ENCODE measurements at regions not wholly inside any gene's neighbourhood (a gene's known extent, or its start where the extent isn't known, plus 50 kb on each side); places are given as distances from the start of the nearest gene placed in this dataset.
A peak's percentile ranks its signal among the peaks of the same experiment; 100 is the strongest.

GRCh38 chr18:30705943-30706342, 336.6 kb downstream of the DSC3 start:
- Histone ChIP-seq H3K9me3 (no peaks in the 10 kb centered on the region), H3K4me1 (no peaks in the 10 kb centered on the region), H3K36me3 (no peaks in the 10 kb centered on the region), H3K27me3 (no peaks in the 10 kb centered on the region), H3K4me3 (no peak overlapping the region), H3K27ac (no peak overlapping the region)
- 58 to 71% (median 58%) methylated on average over 4 of the region's 4 CpGs for WGBS, 4 donors
- TF ChIP-seq POLR2A (IDR thresholded peaks at IDR 0.05) (no peak), CTCF (IDR thresholded peaks at IDR 0.05) (no peak)
- ATAC-seq (no peak), DNase-seq (no peak)
- intact Hi-C loops (cut with DNase I): no loop called here

DNA sequence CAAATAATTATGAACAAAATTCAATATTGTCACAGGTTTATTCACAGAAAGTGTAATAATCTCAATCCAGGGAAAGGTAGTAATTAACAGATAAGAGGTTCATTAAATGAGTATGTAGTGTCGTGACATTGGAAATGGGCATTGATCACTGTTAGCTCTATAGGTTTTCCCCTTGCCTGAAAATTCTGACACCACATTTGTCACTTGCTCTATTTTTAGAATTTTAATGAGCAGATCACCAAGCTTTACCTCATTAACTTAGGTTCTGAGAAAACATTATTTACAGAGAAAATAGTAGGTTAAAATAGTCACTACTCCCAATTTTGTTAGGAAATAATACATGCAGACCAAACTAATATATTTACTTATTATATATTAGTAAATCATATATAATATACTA, 344.0 kb downstream of the DSC3 start:
- Histone ChIP-seq H3K4me1 (no peaks in the 10 kb centered on the region), H3K36me3 (no peaks in the 10 kb centered on the region), H3K4me3 (no peak overlapping the region), H3K9me3 (no peaks in the 10 kb centered on the region), H3K27me3 (no peaks in the 10 kb centered on the region), H3K27ac (no peak overlapping the region)
- intact Hi-C loops (cut with DNase I): no loop called here
- ATAC-seq (no peak), DNase-seq (no peak)
- TF ChIP-seq CTCF (IDR thresholded peaks at IDR 0.05) (no peak), POLR2A (IDR thresholded peaks at IDR 0.05) (no peak)
- WGBS, 4 donors: 88 to 95% (median 92%) methylated on average over 1 of the region's 1 CpG

GRCh38 chr18:30696201-30696600, 346.3 kb downstream of the DSC3 start:
- intact Hi-C loops (cut with DNase I): no loop called here
- TF ChIP-seq CTCF (IDR thresholded peaks at IDR 0.05) (no peak), POLR2A (IDR thresholded peaks at IDR 0.05) (no peak)
- WGBS, 4 donors: 86 to 96% (median 92%) methylated on average over 5 of the region's 5 CpGs
- Histone ChIP-seq H3K4me3 (no peak overlapping the region), H3K9me3 (no peaks in the 10 kb centered on the region), H3K4me1 (no peaks in the 10 kb centered on the region), H3K27me3 (no peaks in the 10 kb centered on the region), H3K36me3 (no peaks in the 10 kb centered on the region), H3K27ac (no peak overlapping the region)
- peak in 1 of 5 donors; percentile 51 for DNase-seq
- ATAC-seq: no peak

DNA sequence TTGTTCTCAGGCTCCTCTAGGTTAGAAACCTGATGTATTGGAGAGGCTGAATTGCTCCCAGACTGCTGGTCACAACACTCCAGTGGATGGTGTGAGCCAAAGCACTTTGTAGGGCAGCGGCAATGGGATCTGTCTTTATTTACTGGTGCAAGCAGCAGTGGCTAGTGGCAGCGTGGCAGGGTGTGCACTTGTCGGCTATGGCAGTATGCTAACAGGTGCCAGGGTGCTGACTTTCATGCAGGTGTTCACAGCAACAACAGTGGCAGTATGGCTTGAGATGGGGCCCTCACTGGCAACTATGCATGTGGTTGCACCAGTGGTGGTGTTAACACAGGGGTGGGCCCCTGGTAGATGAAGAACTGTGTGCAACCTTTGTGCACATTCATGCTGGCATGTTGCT, 347.8 kb downstream of the DSC3 start:
- H3K27ac ChIP-seq: no peak overlapping the region
- DNase-seq (no peak), ATAC-seq (no peak)
- no peak overlapping the region for H3K4me3 ChIP-seq
- no peak for TF ChIP-seq POLR2A (IDR thresholded peaks at IDR 0.05)
- no peak for TF ChIP-seq CTCF (IDR thresholded peaks at IDR 0.05)
- no peaks in the 10 kb centered on the region for H3K9me3 ChIP-seq
- H3K27me3 ChIP-seq: no peaks in the 10 kb centered on the region
- intact Hi-C loops (cut with DNase I): no loop called here
- H3K4me1 ChIP-seq: no peaks in the 10 kb centered on the region
- WGBS, 4 donors: 80 to 95% (median 93%) methylated on average over 1 to 3 of the region's 3 CpGs
- no peaks in the 10 kb centered on the region for H3K36me3 ChIP-seq

Measured in heart left ventricle (tissue), 16 donors.